H9 (cell line): ENCODE measurements at regions not wholly inside any gene's neighbourhood (a gene's known extent, or its start where the extent isn't known, plus 50 kb on each side); places are given as distances from the start of the nearest gene placed in this dataset.

ENCODE experiments used
- DNase-seq: peaks from one replicate; pipeline ENCODE4 v3.0.0-alpha.2; 2017
- H2AFZ ChIP-seq: one replicate; pipeline ENCODE4 v1.6.1; 2013; ENCODE audit warnings: mild to moderate bottlenecking, low read length, control low read depth, moderate library complexity
- H2AK5ac ChIP-seq: 2 replicates; pipeline ENCODE4 v1.6.1; 2013; ENCODE audit warnings: low read length, control low read depth, mixed read lengths; ENCODE audit not compliant: insufficient read length
- H2BK120ac ChIP-seq: one replicate; pipeline ENCODE4 v1.6.1; 2013; ENCODE audit warnings: low read depth, mild to moderate bottlenecking, low read length, control low read depth, inconsistent platforms; ENCODE audit not compliant: poor library complexity, severe bottlenecking
- H2BK12ac ChIP-seq: 2 replicates; pipeline ENCODE4 v1.6.1; 2013; ENCODE audit warnings: low read length, control low read depth, mixed read lengths, low read depth; ENCODE audit not compliant: insufficient read length
- H2BK15ac ChIP-seq: 2 replicates; pipeline ENCODE4 v1.6.1; 2013; ENCODE audit warnings: low read depth, low read length, control low read depth
- H2BK20ac ChIP-seq: one replicate; pipeline ENCODE4 v1.6.1; 2013; ENCODE audit warnings: low read depth, mild to moderate bottlenecking, low read length, control low read depth, inconsistent platforms; ENCODE audit not compliant: poor library complexity, severe bottlenecking
- H2BK5ac ChIP-seq: 2 replicates; pipeline ENCODE4 v1.6.1; 2013; ENCODE audit warnings: low read length, control low read depth, mixed read lengths; ENCODE audit not compliant: insufficient read length
- H3K14ac ChIP-seq: 2 replicates; pipeline ENCODE4 v1.6.1; 2013; ENCODE audit warnings: low read length, control low read depth; ENCODE audit not compliant: insufficient read depth
- H3K18ac ChIP-seq: 2 replicates; pipeline ENCODE4 v1.6.1; 2013; ENCODE audit warnings: low read depth, mild to moderate bottlenecking, mixed read lengths, low read length, control low read depth; ENCODE audit not compliant: insufficient read length
- H3K23ac ChIP-seq: 2 replicates; pipeline ENCODE4 v1.6.1; 2013; ENCODE audit warnings: low read length, control low read depth, mixed read lengths, low read depth; ENCODE audit not compliant: insufficient read length
- H3K23me2 ChIP-seq: 2 replicates; pipeline ENCODE4 v1.6.1; 2013; ENCODE audit warnings: low read depth, mild to moderate bottlenecking, mixed read lengths, low read length, control low read depth; ENCODE audit not compliant: insufficient read length, poor library complexity, severe bottlenecking
- H3K27ac ChIP-seq: 2 replicates; pipeline ENCODE4 v1.5.1; 2013; ENCODE audit warnings: low read length, control low read depth, mixed read lengths, low read depth; ENCODE audit not compliant: insufficient read length
- H3K27me3 ChIP-seq: 2 replicates; pipeline ENCODE4 v1.6.1; 2013; ENCODE audit warnings: low read length, control low read depth, inconsistent platforms; ENCODE audit not compliant: insufficient read depth
- H3K4ac ChIP-seq: 2 replicates; pipeline ENCODE4 v1.6.1; 2013; ENCODE audit warnings: low read depth, mild to moderate bottlenecking, control low read depth, inconsistent platforms, low read length, moderate library complexity
- H3K4me1 ChIP-seq: 2 replicates; pipeline ENCODE4 v1.6.1; 2013; ENCODE audit warnings: low read length, control low read depth, inconsistent platforms; ENCODE audit not compliant: insufficient read depth
- H3K4me2 ChIP-seq: 2 replicates; pipeline ENCODE4 v1.6.1; 2013; ENCODE audit warnings: low read length, control low read depth, mixed read lengths; ENCODE audit not compliant: insufficient read length, insufficient read depth
- H3K56ac ChIP-seq: 2 replicates; pipeline ENCODE4 v1.6.1; 2013; ENCODE audit warnings: low read depth, mild to moderate bottlenecking, mixed read lengths, low read length, control low read depth; ENCODE audit not compliant: insufficient read length
- H3K79me1 ChIP-seq: 2 replicates; pipeline ENCODE4 v1.6.1; 2013; ENCODE audit warnings: low read depth, mild to moderate bottlenecking, moderate library complexity, low read length, control low read depth, inconsistent platforms; ENCODE audit not compliant: insufficient read depth, poor library complexity, severe bottlenecking
- H3K79me2 ChIP-seq: 2 replicates; pipeline ENCODE4 v1.6.1; 2013; ENCODE audit warnings: low read length, control low read depth, inconsistent platforms; ENCODE audit not compliant: insufficient read depth
- H3K9ac ChIP-seq: 2 replicates; pipeline ENCODE4 v1.6.1; 2013; ENCODE audit warnings: low read length, control low read depth, mixed read lengths; ENCODE audit not compliant: insufficient read length; ENCODE audit errors: extremely low read depth
- H3K9me3 ChIP-seq: one replicate; pipeline ENCODE4 v1.6.1; 2013; ENCODE audit warnings: low read depth, low read length, inconsistent platforms; ENCODE audit not compliant: control insufficient read depth
- H3T11ph ChIP-seq: one replicate; pipeline ENCODE4 v1.6.1; 2013; ENCODE audit warnings: mild to moderate bottlenecking, low read length, control low read depth, inconsistent platforms
- H4K20me1 ChIP-seq: one replicate; pipeline ENCODE4 v1.6.1; 2013; ENCODE audit not compliant: control insufficient read depth, insufficient read length, insufficient read depth
- H4K5ac ChIP-seq: 2 replicates; pipeline ENCODE4 v1.6.1; 2013; ENCODE audit warnings: low read depth, mild to moderate bottlenecking, mixed read lengths, low read length, control low read depth; ENCODE audit not compliant: insufficient read length
- H4K8ac ChIP-seq: replicated peaks from 2 replicates; pipeline ENCODE4 v1.6.1; 2013; ENCODE audit warnings: low read length, control low read depth, mixed read lengths, low read depth; ENCODE audit not compliant: insufficient read length
- H4K91ac ChIP-seq: 2 replicates; pipeline ENCODE4 v1.6.1; 2013; ENCODE audit warnings: low read depth, mild to moderate bottlenecking, moderate library complexity, mixed read lengths, low read length, control low read depth; ENCODE audit not compliant: insufficient read length
- H3K27ac Mint-ChIP-seq, 3 experiments: 2 replicates in 2 of 3; 3 replicates in 1 of 3; pipeline ENCODE4 v1.8.0; 2020 to 2021; ENCODE audit warnings: mixed read lengths in 3 of 3, mild to moderate bottlenecking in 1 of 3, moderate library complexity in 1 of 3
- H3K27me3 Mint-ChIP-seq: 2 replicates; pipeline ENCODE4 v1.8.0; 2021; ENCODE audit warnings: low read depth, mild to moderate bottlenecking, moderate library complexity, mixed read lengths
- H3K36me3 Mint-ChIP-seq, 3 experiments: 2 replicates in 2 of 3; 3 replicates in 1 of 3; pipeline ENCODE4 v1.8.0; 2020 to 2021; ENCODE audit warnings: low read depth in 3 of 3, mixed read lengths in 3 of 3; ENCODE audit not compliant: insufficient read depth in 1 of 3
- H3K4me1 Mint-ChIP-seq, 2 experiments: 2 replicates each; pipeline ENCODE4 v1.8.0; 2020; ENCODE audit warnings: mixed read lengths in 2 of 2
- H3K4me3 Mint-ChIP-seq, 2 experiments: 2 replicates in 1 of 2; 3 replicates in 1 of 2; pipeline ENCODE4 v1.8.0; 2020 to 2021; ENCODE audit warnings: mild to moderate bottlenecking in 2 of 2, mixed read lengths in 2 of 2, moderate library complexity in 1 of 2
- H3K9me3 Mint-ChIP-seq, 2 experiments: 2 replicates in 1 of 2; 3 replicates in 1 of 2; pipeline ENCODE4 v1.8.0; 2020; ENCODE audit warnings: mild to moderate bottlenecking in 2 of 2, mixed read lengths in 2 of 2, moderate library complexity in 1 of 2
- CTCF ChIP-seq: fragments of 200-600 bp; sonication (generic); conservative IDR thresholded peaks from 3 replicates; pipeline ENCODE4 v1.8.0; 2021; ENCODE audit warnings: antibody characterized with exemption, mild to moderate bottlenecking
- WGBS: extraction: QIAGEN DNeasy Blood & Tissue Kit; methylation state at CpG from one replicate; pipeline ENCODE4 v1.1.7; 2013; ENCODE audit warnings: missing lambda C conversion rate, low lambda C conversion rate, mixed read lengths; ENCODE audit not compliant: insufficient read length; ENCODE audit errors: extremely low coverage; 5-methylcytosine and 5-hydroxymethylcytosine counted together

GRCh38 chr4:124478470-124478869 is 234.1 kb downstream of the ANKRD50 start:
- H3K27ac Mint-ChIP-seq, result no peak overlapping the region
- no peak overlapping the region for H4K5ac ChIP-seq
- H3K27me3 Mint-ChIP-seq, result no peaks in the 10 kb centered on the region; the same call in 1 of the 2 replicates

More at GRCh38 chr4:124478470-124478869, 234.1 kb downstream of the ANKRD50 start:
- H3K9me3 ChIP-seq, result no peaks in the 10 kb centered on the region
- no peak overlapping the region for H4K91ac ChIP-seq
- H3K27me3 ChIP-seq, result no peaks in the 10 kb centered on the region
- peaks cover 2% of the 10 kb centered on the region; the same call in 1 of the 2 replicates for H3K4me1 ChIP-seq
- no peak overlapping the region for H3K18ac ChIP-seq
- no peak overlapping the region for H4K8ac ChIP-seq
- Mint-ChIP-seq H3K36me3 (peaks cover 6 to 9% (median 9%) of the 10 kb centered on the region in 3 experiments; a peak in 5 of 7 replicates), H3K4me1 (peaks cover 14 to 17% of the 10 kb centered on the region in 2 experiments), H3K9me3 (peaks cover 7 to 8% of the 10 kb centered on the region in 2 experiments; a peak in 4 of 5 replicates), H3K4me3 (no peak overlapping the region)
- no peaks in the 10 kb centered on the region for H3K79me2 ChIP-seq
- H3K4me2 ChIP-seq, result no peak overlapping the region
- no peak overlapping the region for H2BK20ac ChIP-seq
- H3K27ac ChIP-seq, result no peak overlapping the region
- H2BK15ac ChIP-seq, result no peak overlapping the region
- no peak overlapping the region for H3K14ac ChIP-seq
- no peak overlapping the region for H2BK12ac ChIP-seq
- no peak overlapping the region for H2AK5ac ChIP-seq
- no peaks in the 10 kb centered on the region for H4K20me1 ChIP-seq
- no peak for DNase-seq
- no peak overlapping the region for H3K9ac ChIP-seq
- H3K4ac ChIP-seq, result no peak overlapping the region
- no peak overlapping the region for H3K56ac ChIP-seq
- no peak overlapping the region for H2BK120ac ChIP-seq
- TF ChIP-seq CTCF, result no peak
- H3T11ph ChIP-seq, result no peak overlapping the region
- no peaks in the 10 kb centered on the region for H3K23me2 ChIP-seq
- WGBS, result no CpG with 5 or more reads among the region's 1 CpG
- no peak overlapping the region for H2BK5ac ChIP-seq
- no peak overlapping the region for H3K23ac ChIP-seq
- no peaks in the 10 kb centered on the region for H3K79me1 ChIP-seq
- no peak overlapping the region for H2AFZ ChIP-seq
